Esophagus muscularis mucosa (tissue), 3 donors: ENCODE measurements at regions not wholly inside any gene's neighbourhood (a gene's known extent, or its start where the extent isn't known, plus 50 kb on each side); places are given as distances from the start of the nearest gene placed in this dataset.

Source experiments
- POLR2AphosphoS5 ChIP-seq, 2 donors: sonication (generic); formaldehyde crosslinking; IDR thresholded peaks; one replicate each; pipeline ENCODE4 v1.6.1; 2017; ENCODE audit warnings: antibody characterized with exemption in 2 of 2
- TF ChIP-seq, protein P1 (sequence below), 3 experiments: fragments of 200-600 bp in 2 of 3; fragments of 450-650 bp in 1 of 3; sonication (generic) in 2 of 3; IDR thresholded peaks; one replicate each; pipeline ENCODE4 v1.5.1; 2017 to 2019; ENCODE audit warnings: antibody characterized with exemption in 3 of 3, mild to moderate bottlenecking in 2 of 3, moderate library complexity in 1 of 3

DNA sequence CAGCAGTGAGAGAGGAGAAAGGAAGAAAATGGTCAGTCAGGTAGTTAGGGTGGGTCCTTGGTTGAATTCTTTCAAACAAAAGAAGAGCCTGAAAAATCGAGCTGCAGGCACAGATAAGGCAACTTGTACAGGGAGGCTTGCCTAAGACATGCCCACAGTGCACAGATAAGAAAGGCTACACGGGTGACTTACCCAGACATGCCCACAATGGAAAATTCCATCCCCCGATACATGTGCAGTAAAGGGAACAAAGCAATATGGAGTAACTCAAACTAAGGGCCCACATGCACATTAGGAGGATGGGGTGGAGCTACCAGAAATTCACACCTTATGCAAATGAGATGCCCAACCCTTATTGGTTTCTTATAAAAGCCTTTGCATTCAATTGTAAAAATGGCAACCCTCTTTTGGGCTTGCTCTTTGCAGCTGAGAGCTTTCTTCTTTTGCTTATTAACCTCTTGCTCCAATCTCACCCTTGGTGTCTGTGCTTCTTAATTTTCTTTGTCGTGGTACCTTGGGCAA, 110.3 kb upstream of the RMP24 start:
- no peak for TF ChIP-seq POLR2AphosphoS5 (IDR thresholded peaks at IDR 0.05)
- TF ChIP-seq, protein P1, sequence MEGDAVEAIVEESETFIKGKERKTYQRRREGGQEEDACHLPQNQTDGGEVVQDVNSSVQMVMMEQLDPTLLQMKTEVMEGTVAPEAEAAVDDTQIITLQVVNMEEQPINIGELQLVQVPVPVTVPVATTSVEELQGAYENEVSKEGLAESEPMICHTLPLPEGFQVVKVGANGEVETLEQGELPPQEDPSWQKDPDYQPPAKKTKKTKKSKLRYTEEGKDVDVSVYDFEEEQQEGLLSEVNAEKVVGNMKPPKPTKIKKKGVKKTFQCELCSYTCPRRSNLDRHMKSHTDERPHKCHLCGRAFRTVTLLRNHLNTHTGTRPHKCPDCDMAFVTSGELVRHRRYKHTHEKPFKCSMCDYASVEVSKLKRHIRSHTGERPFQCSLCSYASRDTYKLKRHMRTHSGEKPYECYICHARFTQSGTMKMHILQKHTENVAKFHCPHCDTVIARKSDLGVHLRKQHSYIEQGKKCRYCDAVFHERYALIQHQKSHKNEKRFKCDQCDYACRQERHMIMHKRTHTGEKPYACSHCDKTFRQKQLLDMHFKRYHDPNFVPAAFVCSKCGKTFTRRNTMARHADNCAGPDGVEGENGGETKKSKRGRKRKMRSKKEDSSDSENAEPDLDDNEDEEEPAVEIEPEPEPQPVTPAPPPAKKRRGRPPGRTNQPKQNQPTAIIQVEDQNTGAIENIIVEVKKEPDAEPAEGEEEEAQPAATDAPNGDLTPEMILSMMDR (IDR thresholded peaks at IDR 0.05) = no peak
